IMR-90 (cell line): ENCODE measurements at regions not wholly inside any gene's neighbourhood (a gene's known extent, or its start where the extent isn't known, plus 50 kb on each side); places are given as distances from the start of the nearest gene placed in this dataset.

ENCODE experiments used
- ATAC-seq: fragments of 200-7000 bp; cut with Tn5 transposase; 2 replicates; pipeline ENCODE4 v1.9.1; 2020; ENCODE audit warnings: low read depth, mild to moderate bottlenecking, moderate library complexity
- BruUV-seq: library from RNA; stranded (reverse); fragments of 400-500 nt; replicated peaks from 2 replicates; lab custom pipeline; 2021; lab: Mats Ljungman, UMichigan
- CTCF ChIA-PET: fragments of 300-600 bp; formaldehyde crosslinking; extraction: SDS; loops from one replicate; lab custom pipeline; 2021; ENCODE audit warnings: antibody characterized with exemption; lab: Yijun Ruan, JAX
- POLR2A ChIA-PET: fragments of 300-600 bp; sonication (Branson Sonifier 250); formaldehyde crosslinking; loops from one replicate; lab custom pipeline; 2022; ENCODE audit warnings: antibody characterized with exemption; ENCODE audit not compliant: unreplicated experiment; lab: Charles Lee
- DNase-seq: peaks from one replicate; pipeline ENCODE4 v3.0.0; 2013
- H2AFZ ChIP-seq: replicated peaks from 2 replicates; pipeline ENCODE3; 2013; ENCODE audit warnings: low read length, mild to moderate bottlenecking; ENCODE audit not compliant: poor library complexity
- H2AK5ac ChIP-seq: 2 replicates; pipeline ENCODE4 v1.6.1; 2013; ENCODE audit warnings: low read depth, low read length, inconsistent platforms
- H2AK9ac ChIP-seq: replicated peaks from 2 replicates; pipeline ENCODE3; 2013; ENCODE audit warnings: mild to moderate bottlenecking, low read depth, low read length, moderate library complexity; ENCODE audit not compliant: poor library complexity
- H2BK120ac ChIP-seq: 2 replicates; pipeline ENCODE4 v1.6.1; 2013; ENCODE audit warnings: low read depth, low read length, inconsistent platforms
- H2BK15ac ChIP-seq: 3 replicates; pipeline ENCODE4 v1.6.1; 2013; ENCODE audit warnings: low read depth, low read length, inconsistent platforms
- H2BK20ac ChIP-seq: 2 replicates; pipeline ENCODE4 v1.6.1; 2013; ENCODE audit warnings: low read depth, mild to moderate bottlenecking, inconsistent platforms, low read length, moderate library complexity
- H2BK5ac ChIP-seq: 2 replicates; pipeline ENCODE4 v1.6.1; 2013; ENCODE audit warnings: mild to moderate bottlenecking, low read depth, low read length, inconsistent platforms; ENCODE audit not compliant: poor library complexity, severe bottlenecking
- H3K14ac ChIP-seq: replicated peaks from 2 replicates; pipeline ENCODE4 v1.6.1; 2013; ENCODE audit warnings: low read depth, low read length, inconsistent platforms
- H3K18ac ChIP-seq: 2 replicates; pipeline ENCODE4 v1.6.1; 2013; ENCODE audit warnings: low read depth, low read length, control low read depth
- H3K23ac ChIP-seq: 2 replicates; pipeline ENCODE4 v1.6.1; 2013; ENCODE audit warnings: low read depth, low read length, inconsistent platforms
- H3K27ac ChIP-seq: 2 replicates; pipeline ENCODE4 v1.5.1; 2013; ENCODE audit warnings: mild to moderate bottlenecking, control low read depth, low read length; ENCODE audit not compliant: insufficient read depth
- H3K27me3 ChIP-seq: 2 replicates; pipeline ENCODE4 v1.6.1; 2013; ENCODE audit warnings: low read length; ENCODE audit not compliant: control insufficient read depth, insufficient read depth
- H3K36me3 ChIP-seq: 2 replicates; pipeline ENCODE4 v1.6.1; 2013; ENCODE audit warnings: low read length, mixed read lengths; ENCODE audit not compliant: control insufficient read depth, insufficient read depth
- H3K4ac ChIP-seq: 2 replicates; pipeline ENCODE4 v1.6.1; 2013; ENCODE audit warnings: low read depth, low read length, inconsistent platforms
- H3K4me1 ChIP-seq: 2 replicates; pipeline ENCODE4 v1.6.1; 2013; ENCODE audit warnings: low read length, mixed read lengths; ENCODE audit not compliant: control insufficient read depth, insufficient read depth
- H3K4me2 ChIP-seq: 2 replicates; pipeline ENCODE4 v1.6.1; 2013; ENCODE audit warnings: low read depth, mild to moderate bottlenecking, control low read depth, low read length, moderate library complexity
- H3K4me3 ChIP-seq: 2 replicates; pipeline ENCODE4 v1.5.1; 2013; ENCODE audit warnings: low read depth, mild to moderate bottlenecking, control low read depth, low read length, moderate library complexity; ENCODE audit not compliant: insufficient read depth
- H3K56ac ChIP-seq: 2 replicates; pipeline ENCODE4 v1.6.1; 2013; ENCODE audit warnings: low read length, inconsistent platforms; ENCODE audit not compliant: insufficient read depth; ENCODE audit errors: extremely low read depth
- H3K79me1 ChIP-seq, 2 experiments: 2 replicates each; pipeline ENCODE4 v1.6.1; 2013; ENCODE audit warnings: low read length in 2 of 2, inconsistent platforms in 1 of 2, low read depth in 1 of 2
- H3K9ac ChIP-seq: 2 replicates; pipeline ENCODE4 v1.6.1; 2013; ENCODE audit warnings: low read depth, low read length, control low read depth
- H3K9me1 ChIP-seq: 2 replicates; pipeline ENCODE4 v1.6.1; 2013; ENCODE audit warnings: low read length, inconsistent platforms; ENCODE audit not compliant: insufficient read depth
- H3K9me3 ChIP-seq: 2 replicates; pipeline ENCODE4 v1.6.1; 2013; ENCODE audit warnings: low read length; ENCODE audit not compliant: control insufficient read depth, insufficient read depth
- H4K20me1 ChIP-seq: 2 replicates; pipeline ENCODE4 v1.6.1; 2013; ENCODE audit warnings: low read length, inconsistent platforms; ENCODE audit not compliant: insufficient read depth
- H4K5ac ChIP-seq: 2 replicates; pipeline ENCODE4 v1.6.1; 2013; ENCODE audit warnings: mild to moderate bottlenecking, low read depth, low read length, control low read depth
- H4K8ac ChIP-seq, 2 experiments: 2 replicates each; pipeline ENCODE4 v1.6.1; 2013; ENCODE audit warnings: low read depth in 2 of 2, low read length in 2 of 2, control low read depth in 1 of 2, inconsistent platforms in 1 of 2
- H4K91ac ChIP-seq: 2 replicates; pipeline ENCODE4 v1.6.1; 2013; ENCODE audit warnings: low read depth, low read length, inconsistent platforms; ENCODE audit not compliant: insufficient read depth
- CTCF ChIP-seq: conservative IDR thresholded peaks from 2 replicates; pipeline ENCODE4 v1.5.1; 2012; ENCODE audit warnings: mild to moderate bottlenecking, low read depth, low read length, improper control_type of control experiment
- FOS ChIP-seq: fragments of 150-350 bp; IDR thresholded peaks from 2 replicates; pipeline ENCODE4 v1.6.1; 2016; ENCODE audit warnings: low read depth, low read length
- MAFK ChIP-seq: IDR thresholded peaks from 2 replicates; pipeline ENCODE4 v1.6.1; 2012; ENCODE audit warnings: low read depth, low read length, improper control_type of control experiment
- MAZ ChIP-seq: IDR thresholded peaks from 2 replicates; pipeline ENCODE4 v1.6.1; 2012; ENCODE audit warnings: low read depth, mild to moderate bottlenecking, low read length, improper control_type of control experiment, moderate library complexity, borderline replicate concordance
- MXI1 ChIP-seq: IDR thresholded peaks from 2 replicates; pipeline ENCODE4 v1.6.1; 2012; ENCODE audit warnings: low read depth, mild to moderate bottlenecking, low read length, moderate library complexity, borderline replicate concordance
- NFE2L2 ChIP-seq: fragments of 150-350 bp; IDR thresholded peaks from 2 replicates; pipeline ENCODE4 v1.6.1; 2016; ENCODE audit warnings: low read depth, mild to moderate bottlenecking, low read length
- POLR2A ChIP-seq: IDR thresholded peaks from 2 replicates; pipeline ENCODE4 v1.6.1; 2012; ENCODE audit warnings: mild to moderate bottlenecking, low read depth, low read length
- RAD21 ChIP-seq: IDR thresholded peaks from 2 replicates; pipeline ENCODE4 v1.6.1; 2012; ENCODE audit warnings: low read length, improper control_type of control experiment
- RFX5 ChIP-seq: IDR thresholded peaks from 2 replicates; pipeline ENCODE4 v1.8.0; 2012; ENCODE audit warnings: low read depth, mild to moderate bottlenecking, low read length, moderate library complexity
- SMC3 ChIP-seq: fragments of 150-350 bp; IDR thresholded peaks from 2 replicates; pipeline ENCODE4 v1.6.1; 2016; ENCODE audit warnings: low read depth, mild to moderate bottlenecking, antibody characterized with exemption, low read length, moderate library complexity
- USF2 ChIP-seq: fragments of 150-350 bp; IDR thresholded peaks from 2 replicates; pipeline ENCODE4 v1.6.1; 2017; ENCODE audit warnings: mild to moderate bottlenecking, antibody characterized with exemption, low read length, low read depth
- WGBS, 2 experiments: methylation state at CpG; one replicate each; pipeline versions ENCODE4 v1.1.5 to v1.1.7; 2013; ENCODE audit warnings: missing lambda C conversion rate in 2 of 2; ENCODE audit not compliant: insufficient read length in 1 of 2; ENCODE audit errors: extremely low coverage in 2 of 2; 5-methylcytosine and 5-hydroxymethylcytosine counted together
- dilution Hi-C: fragments of 300-500 bp; cut with HindIII; formaldehyde crosslinking; loops from one replicate; pipeline ENCODE4 v1.14.3; 2018; ENCODE audit warnings: low sequenced_read_pairs; ENCODE audit not compliant: unreplicated experiment
- in situ Hi-C: fragments of 300-500 bp; cut with MboI; formaldehyde crosslinking; loops from 3 replicates; pipeline ENCODE4 v1.14.3; 2019; ENCODE audit warnings: low sequenced_read_pairs, inconsistent platforms, mixed read lengths
- intact Hi-C: fragments of 100-400 bp; cut with micrococcal nuclease; formaldehyde crosslinking; loops from 2 replicates; pipeline ENCODE4 v1.10.0; 2022

- BruUV-seq, result no TSS peak
- Histone ChIP-seq H3K27me3 (no peaks in the 10 kb centered on the region), H4K91ac (no peak overlapping the region), H3K9me1 (no peaks in the 10 kb centered on the region), H3K9ac (no peak overlapping the region), H4K20me1 (no peaks in the 10 kb centered on the region), H3K4ac (no peak overlapping the region), H3K36me3 (no peaks in the 10 kb centered on the region), H3K79me1 (no peaks in the 10 kb centered on the region), H4K5ac (no peak overlapping the region), H2BK120ac (no peak overlapping the region), H3K9me3 (no peaks in the 10 kb centered on the region), H2AK5ac (no peak overlapping the region), H3K14ac (no peak overlapping the region), H2BK20ac (no peak overlapping the region), H3K27ac (no peak overlapping the region), H4K8ac (no peak overlapping the region), H3K23ac (no peak overlapping the region), H2BK15ac (no peak overlapping the region), H3K4me2 (no peak overlapping the region), H2BK5ac (no peak overlapping the region), H2AK9ac (no peak overlapping the region), H3K56ac (no peak overlapping the region), H2AFZ (no peak overlapping the region), H3K18ac (no peak overlapping the region), H3K4me3 (no peak overlapping the region), H3K4me1 (no peaks in the 10 kb centered on the region)
- in situ Hi-C loops (loop anchor here (10.0 kb wide), 1 partner anchor 431 kb away; no protein-coding TSS in a partner anchor), dilution Hi-C loops (loop anchor here (25.0 kb wide), 1 partner anchor 463 kb away; no protein-coding TSS in a partner anchor), intact Hi-C loops (loop anchor here (1.0 kb wide), 3 partner anchors 427 to 779 kb away; no protein-coding TSS in a partner anchor)
- ATAC-seq (no peak), DNase-seq (peak; percentile 56)
- no CpG with 5 or more reads among the region's 3 CpGs for WGBS, 2 experiments
- TF ChIP-seq MAFK (no peak), RFX5 (no peak), MXI1 (no peak), USF2 (no peak), CTCF (peak; percentile 63), RAD21 (peak; percentile 84), POLR2A (no peak), SMC3 (peak; percentile 86), MAZ (no peak), FOS (no peak), NFE2L2 (no peak)
- CTCF ChIA-PET, result interaction anchor here (1.5 kb wide), 1 partner anchor 29 kb away, joined by 5 read pairs; no protein-coding TSS in a partner anchor
- POLR2A ChIA-PET, result no interaction called here
These were observed 970.0 kb downstream of the MAT2B start for GRCh38 chr5:164475339-164475977.
